WTC11 (cell line): ENCODE measurements at regions not wholly inside any gene's neighbourhood (a gene's known extent, or its start where the extent isn't known, plus 50 kb on each side); places are given as distances from the start of the nearest gene placed in this dataset.

ENCODE experiments used
- E2F5 ChIP-seq: sonication (generic); formaldehyde crosslinking; IDR thresholded peaks from 2 replicates; pipeline ENCODE4 v1.8.1; 2022; ENCODE audit warnings: mild to moderate bottlenecking, moderate library complexity, missing genetic modification reagents
- SMAD3 ChIP-seq: sonication (generic); formaldehyde crosslinking; IDR thresholded peaks from 2 replicates; pipeline ENCODE4 v1.8.0; 2022; ENCODE audit warnings: missing genetic modification reagents, mild to moderate bottlenecking, borderline replicate concordance

DNA sequence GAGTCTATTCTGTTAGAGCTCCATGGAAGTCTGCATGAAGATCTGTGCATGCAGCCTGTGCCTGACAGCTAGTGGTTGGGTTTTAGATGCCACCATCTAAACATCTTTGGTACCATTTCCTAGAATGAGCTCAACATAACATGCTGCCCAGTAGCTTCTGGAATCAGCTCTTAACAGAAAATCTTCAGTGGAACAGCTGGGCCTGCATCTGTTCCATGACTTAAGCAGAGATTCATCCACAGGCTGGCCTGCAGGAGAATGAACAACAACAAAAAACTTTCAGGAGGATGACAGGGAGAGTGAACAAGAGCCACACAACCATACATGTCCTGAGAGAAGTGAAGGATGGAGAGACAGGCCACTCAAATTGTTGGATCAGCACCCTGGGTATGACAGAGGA lies 316.6 kb downstream of the RDH14 start:
- TF ChIP-seq E2F5 (CRISPR knock-in tag) (no peak), SMAD3 (CRISPR knock-in tag) (no peak)
